ENCODE measurements at regions not wholly inside any gene's neighbourhood (a gene's known extent, or its start where the extent isn't known, plus 50 kb on each side); places are given as distances from the start of the nearest gene placed in this dataset.

DNA sequence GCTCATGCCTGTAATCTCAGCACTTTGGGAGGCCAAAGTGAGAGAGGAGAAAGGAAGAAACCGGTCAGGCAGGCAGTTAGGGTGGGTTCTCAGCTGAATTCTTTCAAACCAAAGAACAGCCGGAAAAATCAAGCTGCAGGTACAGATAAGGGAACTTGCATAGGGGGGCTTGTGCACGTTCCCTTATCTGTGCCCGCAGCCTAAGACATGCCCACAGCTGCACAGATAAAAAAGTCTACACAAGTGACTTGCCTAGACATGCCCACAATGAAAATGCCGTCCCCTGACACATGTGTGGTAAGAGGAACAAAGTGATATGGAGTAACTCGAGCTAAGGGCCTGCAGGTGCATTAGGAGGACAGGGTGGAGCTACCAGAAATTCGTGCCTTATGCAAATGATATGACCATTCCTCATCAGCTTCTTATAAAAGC, 175.8 kb upstream of the SALL4 start:
- Histone ChIP-seq H3K36me3 (ENCODE audit: insufficient read depth, low read length) (no peaks in the 10 kb centered on the region), H3K9me3 (replicated peaks; ENCODE audit: low read length) (no peaks in the 10 kb centered on the region), H3K4me3 (ENCODE audit: low read length) (no peak overlapping the region), H3K4me2 (ENCODE audit: low read length) (no peak overlapping the region), H3K4me1 (ENCODE audit: control insufficient read depth, insufficient read depth, low read length) (no peaks in the 10 kb centered on the region), H3K27me3 (ENCODE audit: control insufficient read depth, insufficient read depth, low read length) (no peaks in the 10 kb centered on the region), H3K9ac (ENCODE audit: low read depth, low read length) (no peak overlapping the region)

GRCh38 chr20:51972056-51972455, 169.7 kb upstream of the SALL4 start:
- H3K4me1 ChIP-seq (ENCODE audit: control insufficient read depth, insufficient read depth, low read length) = no peaks in the 10 kb centered on the region
- no peak overlapping the region for H3K4me3 ChIP-seq (ENCODE audit: low read length)
- no peaks in the 10 kb centered on the region for H3K9me3 ChIP-seq (replicated peaks; ENCODE audit: low read length)
- no peaks in the 10 kb centered on the region for H3K36me3 ChIP-seq (ENCODE audit: insufficient read depth, low read length)
- H3K9ac ChIP-seq (ENCODE audit: low read depth, low read length) = no peak overlapping the region
- no peak overlapping the region for H3K4me2 ChIP-seq (ENCODE audit: low read length)
- H3K27me3 ChIP-seq (ENCODE audit: control insufficient read depth, insufficient read depth, low read length) = no peaks in the 10 kb centered on the region

- Histone ChIP-seq H3K9me3 (replicated peaks; ENCODE audit: low read length) (no peaks in the 10 kb centered on the region), H3K4me1 (ENCODE audit: control insufficient read depth, insufficient read depth, low read length) (no peaks in the 10 kb centered on the region), H3K9ac (ENCODE audit: low read depth, low read length) (no peak overlapping the region), H3K4me2 (ENCODE audit: low read length) (no peak overlapping the region), H3K27me3 (ENCODE audit: control insufficient read depth, insufficient read depth, low read length) (no peaks in the 10 kb centered on the region), H3K4me3 (ENCODE audit: low read length) (no peak overlapping the region), H3K36me3 (ENCODE audit: insufficient read depth, low read length) (no peaks in the 10 kb centered on the region)
These were observed 168.5 kb upstream of the SALL4 start for GRCh38 chr20:51970858-51971257.

- H3K9ac ChIP-seq (ENCODE audit: low read depth, low read length) = no peak overlapping the region
- no peaks in the 10 kb centered on the region for H3K4me1 ChIP-seq (ENCODE audit: control insufficient read depth, insufficient read depth, low read length)
- H3K27me3 ChIP-seq (ENCODE audit: control insufficient read depth, insufficient read depth, low read length) = no peaks in the 10 kb centered on the region
- no peak overlapping the region for H3K4me3 ChIP-seq (ENCODE audit: low read length)
- no peak overlapping the region for H3K4me2 ChIP-seq (ENCODE audit: low read length)
- H3K9me3 ChIP-seq (replicated peaks; ENCODE audit: low read length) = no peaks in the 10 kb centered on the region
- no peaks in the 10 kb centered on the region for H3K36me3 ChIP-seq (ENCODE audit: insufficient read depth, low read length)
These were observed 166.9 kb upstream of the SALL4 start for GRCh38 chr20:51969191-51969590.

GRCh38 chr20:51968151-51968550, 165.8 kb upstream of the SALL4 start:
- Histone ChIP-seq H3K36me3 (ENCODE audit: insufficient read depth, low read length) (no peaks in the 10 kb centered on the region), H3K4me2 (ENCODE audit: low read length) (no peak overlapping the region), H3K4me3 (ENCODE audit: low read length) (no peak overlapping the region), H3K9me3 (replicated peaks; ENCODE audit: low read length) (no peaks in the 10 kb centered on the region), H3K27me3 (ENCODE audit: control insufficient read depth, insufficient read depth, low read length) (no peaks in the 10 kb centered on the region), H3K4me1 (ENCODE audit: control insufficient read depth, insufficient read depth, low read length) (no peaks in the 10 kb centered on the region), H3K9ac (ENCODE audit: low read depth, low read length) (no peak overlapping the region)

GRCh38 chr20:51966296-51966971, 164.1 kb upstream of the SALL4 start:
- Histone ChIP-seq H3K27me3 (ENCODE audit: control insufficient read depth, insufficient read depth, low read length) (peaks cover 5% of the 10 kb centered on the region), H3K36me3 (ENCODE audit: insufficient read depth, low read length) (no peaks in the 10 kb centered on the region), H3K9me3 (replicated peaks; ENCODE audit: low read length) (no peaks in the 10 kb centered on the region), H3K9ac (ENCODE audit: low read depth, low read length) (no peak overlapping the region), H3K4me3 (ENCODE audit: low read length) (no peak overlapping the region), H3K4me2 (ENCODE audit: low read length) (no peak overlapping the region), H3K4me1 (ENCODE audit: control insufficient read depth, insufficient read depth, low read length) (no peaks in the 10 kb centered on the region)

- no peaks in the 10 kb centered on the region for H3K9me3 ChIP-seq (replicated peaks; ENCODE audit: low read length)
- H3K4me1 ChIP-seq (ENCODE audit: control insufficient read depth, insufficient read depth, low read length) = no peaks in the 10 kb centered on the region
- no peaks in the 10 kb centered on the region for H3K36me3 ChIP-seq (ENCODE audit: insufficient read depth, low read length)
- H3K9ac ChIP-seq (ENCODE audit: low read depth, low read length) = no peak overlapping the region
- peaks cover 12% of the 10 kb centered on the region for H3K27me3 ChIP-seq (ENCODE audit: control insufficient read depth, insufficient read depth, low read length)
- H3K4me2 ChIP-seq (ENCODE audit: low read length) = no peak overlapping the region
- no peak overlapping the region for H3K4me3 ChIP-seq (ENCODE audit: low read length)
These were observed 159.8 kb upstream of the SALL4 start for GRCh38 chr20:51961964-51962761.

DNA sequence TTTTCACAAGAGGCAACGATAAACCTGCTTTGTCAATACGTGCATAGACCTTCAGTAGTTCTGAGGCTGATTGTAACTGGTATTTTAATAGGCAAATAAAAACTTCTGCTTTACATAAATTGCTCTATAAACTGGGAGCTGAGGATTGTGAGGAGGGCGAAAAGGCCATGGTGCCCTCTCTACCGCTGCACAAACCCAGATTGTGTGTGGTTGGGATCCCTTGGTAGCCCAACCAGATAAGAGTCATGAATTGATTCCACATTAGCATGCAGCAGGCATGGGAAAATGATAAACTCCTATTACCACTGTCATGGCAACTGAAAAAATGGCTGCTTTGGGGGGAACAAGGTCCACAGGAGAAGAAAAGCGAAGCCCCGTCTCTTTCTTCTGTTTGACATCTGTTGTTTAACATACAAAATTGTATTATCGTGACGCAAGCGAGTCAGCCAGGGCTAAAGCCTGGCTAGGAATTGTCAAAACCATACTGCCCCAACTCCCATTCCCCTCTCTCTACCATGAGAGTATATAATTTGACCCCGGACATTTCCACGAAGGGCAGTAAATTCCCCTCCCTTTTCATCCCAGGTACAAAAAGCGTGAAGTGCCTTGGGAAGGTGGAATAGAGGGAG, 157.8 kb upstream of the SALL4 start:
- no peak overlapping the region for H3K4me3 ChIP-seq (ENCODE audit: low read length)
- no peaks in the 10 kb centered on the region for H3K36me3 ChIP-seq (ENCODE audit: insufficient read depth, low read length)
- H3K4me1 ChIP-seq (ENCODE audit: control insufficient read depth, insufficient read depth, low read length) = no peaks in the 10 kb centered on the region
- H3K9ac ChIP-seq (ENCODE audit: low read depth, low read length) = no peak overlapping the region
- peaks cover 12% of the 10 kb centered on the region for H3K27me3 ChIP-seq (ENCODE audit: control insufficient read depth, insufficient read depth, low read length)
- H3K4me2 ChIP-seq (ENCODE audit: low read length) = no peak overlapping the region
- H3K9me3 ChIP-seq (replicated peaks; ENCODE audit: low read length) = no peaks in the 10 kb centered on the region

DNA sequence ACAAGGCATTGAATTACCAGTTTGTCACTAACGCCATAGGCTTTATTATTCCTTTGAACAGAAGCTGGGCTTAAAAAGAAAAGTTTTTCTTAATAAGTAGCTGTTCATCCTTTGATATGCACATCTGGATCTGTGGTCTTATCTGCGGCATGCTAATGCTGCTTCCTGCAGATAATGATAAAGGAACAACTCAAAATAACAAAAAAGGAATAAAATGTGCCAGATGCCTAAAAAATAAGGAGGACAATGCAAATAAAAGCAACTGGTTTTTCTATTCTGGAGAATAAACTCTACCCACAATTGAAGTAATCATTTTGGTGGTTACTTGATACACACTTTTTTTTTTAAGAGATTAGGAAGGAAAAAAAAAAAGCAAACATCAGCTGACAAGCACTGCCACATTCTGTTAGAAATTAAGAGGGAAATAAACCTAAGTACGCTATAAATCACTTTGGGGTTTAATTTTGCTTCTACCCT, 156.8 kb upstream of the SALL4 start:
- Histone ChIP-seq H3K27me3 (ENCODE audit: control insufficient read depth, insufficient read depth, low read length) (peaks cover 12% of the 10 kb centered on the region), H3K4me2 (ENCODE audit: low read length) (no peak overlapping the region), H3K4me1 (ENCODE audit: control insufficient read depth, insufficient read depth, low read length) (no peaks in the 10 kb centered on the region), H3K9ac (ENCODE audit: low read depth, low read length) (no peak overlapping the region), H3K4me3 (ENCODE audit: low read length) (no peak overlapping the region), H3K36me3 (ENCODE audit: insufficient read depth, low read length) (no peaks in the 10 kb centered on the region), H3K9me3 (replicated peaks; ENCODE audit: low read length) (no peaks in the 10 kb centered on the region)

DNA sequence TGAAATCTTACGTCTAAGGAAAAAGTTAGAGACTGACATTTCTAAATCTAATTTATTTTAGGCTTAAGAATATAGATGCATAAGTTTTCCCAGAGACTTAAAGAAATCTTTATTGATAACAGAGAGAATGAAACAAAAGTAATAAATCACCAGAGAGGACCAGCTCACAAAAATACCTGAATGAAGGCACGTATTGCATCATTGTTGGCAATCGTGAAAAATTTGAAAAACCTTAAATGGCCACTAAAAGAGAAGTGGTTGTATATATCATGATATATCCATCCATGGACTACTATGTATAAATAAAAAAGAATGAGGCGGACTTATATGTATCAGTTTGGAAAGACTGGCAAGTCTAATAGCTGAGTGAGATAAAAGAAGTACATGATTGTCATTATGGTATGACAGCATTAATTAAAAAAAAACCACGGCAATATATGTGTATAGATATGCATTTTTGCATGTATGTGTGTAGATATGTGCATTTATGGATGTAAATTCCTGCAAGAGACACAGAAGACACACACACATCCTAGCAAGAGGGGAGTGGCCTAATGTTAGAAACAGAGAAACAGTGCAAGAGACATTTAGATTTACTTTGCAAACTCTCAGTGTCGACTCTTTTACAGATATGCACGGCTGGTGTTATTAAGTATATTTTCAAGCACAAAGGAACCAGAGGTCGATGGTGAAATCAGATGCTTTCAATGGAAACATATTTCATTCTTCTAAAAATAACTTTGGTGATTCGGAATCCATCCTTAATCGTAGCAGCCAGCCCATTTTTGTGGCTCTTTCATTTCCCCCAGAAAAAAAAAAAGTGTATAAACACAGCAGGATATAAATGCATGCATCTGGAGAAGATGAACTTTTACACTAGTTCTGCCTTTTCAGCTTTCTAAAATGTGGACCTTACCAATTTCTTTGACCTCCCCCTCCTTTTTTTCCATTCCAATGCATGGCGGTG, 156.1 kb upstream of the SALL4 start:
- H3K4me1 ChIP-seq (ENCODE audit: control insufficient read depth, insufficient read depth, low read length) = no peaks in the 10 kb centered on the region
- H3K4me3 ChIP-seq (ENCODE audit: low read length) = no peak overlapping the region
- H3K9ac ChIP-seq (ENCODE audit: low read depth, low read length) = no peak overlapping the region

DNA sequence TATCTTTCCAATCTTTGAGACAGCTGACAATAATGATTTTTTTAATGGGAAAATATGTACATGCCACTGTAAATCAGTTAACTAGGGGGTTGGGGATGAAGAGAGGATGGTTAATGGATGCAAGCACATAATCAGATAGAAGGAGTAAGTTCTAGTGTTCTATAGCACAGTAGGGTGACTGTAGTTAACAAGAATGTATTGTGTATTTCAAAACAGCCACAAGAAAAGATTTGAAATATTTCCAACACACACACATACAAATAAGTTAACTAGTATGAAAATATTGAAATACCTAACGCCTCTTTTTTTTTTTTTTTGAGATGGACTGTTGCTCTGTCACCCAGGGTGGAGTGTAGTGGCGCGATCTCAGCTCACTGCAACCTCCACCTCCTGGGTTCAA, 153.4 kb upstream of the SALL4 start:
- no peaks in the 10 kb centered on the region for H3K9me3 ChIP-seq (replicated peaks; ENCODE audit: low read length)
- H3K4me1 ChIP-seq (ENCODE audit: control insufficient read depth, insufficient read depth, low read length) = no peaks in the 10 kb centered on the region
- peaks cover 7% of the 10 kb centered on the region for H3K27me3 ChIP-seq (ENCODE audit: control insufficient read depth, insufficient read depth, low read length)
- no peak overlapping the region for H3K4me3 ChIP-seq (ENCODE audit: low read length)
- no peaks in the 10 kb centered on the region for H3K36me3 ChIP-seq (ENCODE audit: insufficient read depth, low read length)
- H3K9ac ChIP-seq (ENCODE audit: low read depth, low read length) = no peak overlapping the region
- no peak overlapping the region for H3K4me2 ChIP-seq (ENCODE audit: low read length)

More for the DNA sequence above, 156.1 kb upstream of the SALL4 start:
- Histone ChIP-seq H3K36me3 (ENCODE audit: insufficient read depth, low read length) (no peaks in the 10 kb centered on the region), H3K27me3 (ENCODE audit: control insufficient read depth, insufficient read depth, low read length) (peaks cover 12% of the 10 kb centered on the region), H3K4me2 (ENCODE audit: low read length) (no peak overlapping the region), H3K9me3 (replicated peaks; ENCODE audit: low read length) (no peaks in the 10 kb centered on the region)

All from skeletal muscle satellite cell (primary cell).